ENCODE measurements at regions not wholly inside any gene's neighbourhood (a gene's known extent, or its start where the extent isn't known, plus 50 kb on each side); places are given as distances from the start of the nearest gene placed in this dataset.

DNA sequence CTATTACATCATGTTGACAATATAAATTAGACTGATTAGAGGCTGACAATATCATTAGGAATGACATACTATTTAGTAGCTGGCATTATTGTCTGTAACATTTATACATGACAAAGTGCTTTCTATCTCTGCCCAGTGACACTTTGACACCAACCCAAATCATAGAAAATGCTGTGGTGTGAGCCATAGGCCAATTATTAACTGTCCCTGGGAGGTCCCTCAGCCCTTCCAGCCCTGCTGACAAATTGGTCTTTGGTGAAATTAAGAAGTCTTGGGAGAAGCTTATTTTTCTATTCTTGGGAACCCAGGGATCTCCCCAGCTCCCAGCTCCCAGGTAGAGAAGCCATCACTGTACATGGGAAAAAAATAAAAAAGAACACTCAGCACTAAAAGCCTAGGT is 179.6 kb downstream of the AIPL1 start:
- no TSS peak for BruUV-seq (replicated peaks)
- H3K9me1 ChIP-seq (replicated peaks; ENCODE audit: control insufficient read depth, extremely low read depth, insufficient read depth, low read length) = no peaks in the 10 kb centered on the region
- CTCF ChIA-PET = interaction anchor here (0.9 to 1.0 kb wide), 3 partner anchors 9 to 21 kb away, joined by 3 to 4 read pairs (median 3); no protein-coding TSS in a partner anchor
- H3K4me3 ChIP-seq (replicated peaks in 1 of 3; ENCODE audit: insufficient read depth in 1 of 3, low read depth in 1 of 3, low read length in 3 of 3) = no peak overlapping the region
- H3K79me2 ChIP-seq (ENCODE audit: control insufficient read depth, insufficient read depth, low read length) = no peaks in the 10 kb centered on the region
- no peak overlapping the region for H3K4me2 ChIP-seq (ENCODE audit: insufficient read depth, low read length)
- TF ChIP-seq MYC (IDR thresholded peaks at IDR 0.05; ENCODE audit: low read depth, low read length) (no peak), POLR2A (IDR thresholded peaks at IDR 0.05; ENCODE audit: low read depth, low read length) (no peak), JUN (IDR thresholded peaks at IDR 0.05; ENCODE audit: borderline replicate concordance, insufficient read depth, insufficient read length, low read depth) (no peak), EZH2 (IDR thresholded peaks at IDR 0.05; ENCODE audit: borderline replicate concordance, low read depth, low read length, severe bottlenecking) (no peak), FOS (IDR thresholded peaks at IDR 0.05; ENCODE audit: borderline replicate concordance, insufficient read depth, low read length) (no peak), POLR2AphosphoS5 (IDR thresholded peaks at IDR 0.05; ENCODE audit: insufficient read depth, low read depth, low read length) (no peak)
- TF ChIP-seq, protein P1, sequence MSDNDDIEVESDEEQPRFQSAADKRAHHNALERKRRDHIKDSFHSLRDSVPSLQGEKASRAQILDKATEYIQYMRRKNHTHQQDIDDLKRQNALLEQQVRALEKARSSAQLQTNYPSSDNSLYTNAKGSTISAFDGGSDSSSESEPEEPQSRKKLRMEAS (IDR thresholded peaks at IDR 0.05; ENCODE audit: insufficient read depth, insufficient read length) = no peak
- TF ChIP-seq, protein P2, sequence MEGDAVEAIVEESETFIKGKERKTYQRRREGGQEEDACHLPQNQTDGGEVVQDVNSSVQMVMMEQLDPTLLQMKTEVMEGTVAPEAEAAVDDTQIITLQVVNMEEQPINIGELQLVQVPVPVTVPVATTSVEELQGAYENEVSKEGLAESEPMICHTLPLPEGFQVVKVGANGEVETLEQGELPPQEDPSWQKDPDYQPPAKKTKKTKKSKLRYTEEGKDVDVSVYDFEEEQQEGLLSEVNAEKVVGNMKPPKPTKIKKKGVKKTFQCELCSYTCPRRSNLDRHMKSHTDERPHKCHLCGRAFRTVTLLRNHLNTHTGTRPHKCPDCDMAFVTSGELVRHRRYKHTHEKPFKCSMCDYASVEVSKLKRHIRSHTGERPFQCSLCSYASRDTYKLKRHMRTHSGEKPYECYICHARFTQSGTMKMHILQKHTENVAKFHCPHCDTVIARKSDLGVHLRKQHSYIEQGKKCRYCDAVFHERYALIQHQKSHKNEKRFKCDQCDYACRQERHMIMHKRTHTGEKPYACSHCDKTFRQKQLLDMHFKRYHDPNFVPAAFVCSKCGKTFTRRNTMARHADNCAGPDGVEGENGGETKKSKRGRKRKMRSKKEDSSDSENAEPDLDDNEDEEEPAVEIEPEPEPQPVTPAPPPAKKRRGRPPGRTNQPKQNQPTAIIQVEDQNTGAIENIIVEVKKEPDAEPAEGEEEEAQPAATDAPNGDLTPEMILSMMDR (IDR thresholded peaks at IDR 0.05; ENCODE audit: extremely low read depth in 1 of 2, insufficient read depth in 1 of 2, low read depth in 1 of 2, low read length in 2 of 2) = no peak
- dilution Hi-C loops (cut with MboI; ENCODE audit: extremely low pct_ligation_motif_present, low sequenced_read_pairs) (no loop called here), intact Hi-C loops (cut with micrococcal nuclease) (no loop called here)
- no peaks in the 10 kb centered on the region for H3K27me3 ChIP-seq (ENCODE audit: control insufficient read depth in 2 of 2, insufficient read depth in 2 of 2, low read length in 2 of 2)
- no peaks in the 10 kb centered on the region for H3K9me3 ChIP-seq (replicated peaks; ENCODE audit: control insufficient read depth, insufficient read depth, low read length)
- POLR2A ChIA-PET = no interaction called here
- H4K20me1 ChIP-seq (replicated peaks; ENCODE audit: control insufficient read depth, extremely low read depth, insufficient read depth, low read length) = no peaks in the 10 kb centered on the region
- DNase-seq (ENCODE audit: low read depth, low spot score) = no peak
- H3K36me3 ChIP-seq (ENCODE audit: control insufficient read depth in 2 of 2, extremely low read depth in 1 of 2, insufficient read depth in 2 of 2, low read length in 2 of 2) = no peaks in the 10 kb centered on the region
- H2AFZ ChIP-seq (ENCODE audit: low read depth, low read length) = no peak overlapping the region
- H3K27ac ChIP-seq (ENCODE audit: insufficient read depth, low read depth, low read length) = no peak overlapping the region
- FAIRE-seq = no peak
- H3K9ac ChIP-seq (replicated peaks; ENCODE audit: extremely low read depth, insufficient read depth, low read length) = no peak overlapping the region
- H3K4me1 ChIP-seq (ENCODE audit: control insufficient read depth, extremely low read depth, insufficient read depth, low read length) = peaks cover 33% of the 10 kb centered on the region
